Forelimb muscle (tissue), 1 donor: ENCODE measurements at regions not wholly inside any gene's neighbourhood (a gene's known extent, or its start where the extent isn't known, plus 50 kb on each side); places are given as distances from the start of the nearest gene placed in this dataset.
"Not testable (repeated sequence)": the region's sequence is repeated elsewhere in the genome, so short reads cannot be mapped to it uniquely, and the experiment has no call there.

Experiments used
- DNase-seq: peaks from one replicate; pipeline ENCODE4 v3.0.0-alpha.2; 2013; ENCODE audit warnings: low read depth

DNA sequence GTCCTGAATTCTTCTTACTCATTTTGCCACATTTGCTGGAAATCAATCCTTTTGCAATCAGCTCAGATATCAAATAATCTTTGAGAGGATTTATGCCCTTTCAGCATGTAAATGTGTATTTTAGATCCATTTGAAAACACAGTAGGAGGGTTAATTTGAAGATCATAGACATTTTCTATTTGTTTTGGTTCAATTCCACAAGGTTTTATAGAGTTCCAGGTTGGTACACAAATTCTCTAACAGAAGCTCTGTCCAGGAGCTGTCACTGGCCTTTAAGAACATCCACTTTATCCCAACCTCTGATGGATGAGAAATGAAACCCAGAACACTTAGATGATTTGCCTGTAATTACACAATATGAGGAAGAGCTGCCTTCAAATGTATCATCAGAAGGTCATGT lies 157.3 kb upstream of the CHAC2 start:
- no peak for DNase-seq

DNA sequence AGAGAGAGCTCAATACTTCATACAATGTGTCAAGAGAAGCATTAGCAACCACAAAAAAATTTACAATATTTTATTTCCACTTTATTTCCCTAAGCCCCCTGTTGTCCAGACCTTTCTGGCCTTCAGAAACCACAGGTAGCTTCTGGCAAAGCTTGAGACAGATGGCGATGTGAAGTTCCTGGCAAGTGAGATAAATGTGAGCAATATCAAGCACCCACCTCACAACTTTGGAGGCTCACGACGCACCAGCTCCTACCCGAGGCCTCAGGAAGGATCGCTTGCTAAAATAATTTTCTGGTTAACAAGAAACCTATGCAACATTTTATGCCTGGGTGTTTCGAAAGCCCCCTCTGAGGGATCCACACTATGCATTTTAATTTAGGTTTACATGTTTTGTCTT lies 158.1 kb upstream of the CHAC2 start:
- DNase-seq: no peak

DNA sequence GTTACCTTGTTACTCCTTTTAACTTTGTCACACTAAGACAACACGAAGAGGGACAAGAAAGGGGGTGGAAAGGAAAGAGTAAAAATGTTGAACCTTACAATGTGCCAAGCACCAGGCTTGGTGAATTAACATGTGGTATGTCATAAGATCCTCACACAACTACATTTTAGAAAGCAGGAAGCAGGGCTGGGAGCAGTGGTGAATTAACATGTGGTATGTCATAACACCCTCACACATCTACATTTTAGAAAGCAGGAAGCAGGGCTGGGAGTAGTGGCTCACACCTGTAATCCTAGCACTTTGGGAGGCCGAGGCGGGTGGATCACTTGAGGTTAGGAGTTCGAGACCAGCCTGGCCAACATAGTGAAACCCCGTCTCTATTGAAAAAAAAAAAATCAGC lies 159.3 kb upstream of the CHAC2 start:
- DNase-seq: no peak

DNA sequence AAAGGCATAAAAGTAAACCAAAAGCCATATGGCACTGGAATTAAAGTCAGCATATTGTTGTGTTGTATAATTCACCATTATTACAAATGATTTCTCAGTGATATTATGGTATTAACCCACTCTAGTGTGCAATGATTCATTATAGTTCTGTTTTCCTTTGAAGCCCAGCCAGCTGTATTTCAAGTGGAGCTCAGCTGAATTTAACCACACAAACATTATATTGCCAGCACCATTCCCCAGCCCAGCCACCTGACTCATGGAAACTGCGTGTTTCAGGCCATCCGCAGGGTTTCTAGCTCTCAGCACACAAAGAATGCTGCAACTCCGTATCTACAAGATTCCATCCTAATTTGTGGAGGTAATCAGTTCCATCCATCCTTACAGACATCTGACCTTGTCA lies 166.8 kb upstream of the CHAC2 start:
- DNase-seq: no peak

DNA sequence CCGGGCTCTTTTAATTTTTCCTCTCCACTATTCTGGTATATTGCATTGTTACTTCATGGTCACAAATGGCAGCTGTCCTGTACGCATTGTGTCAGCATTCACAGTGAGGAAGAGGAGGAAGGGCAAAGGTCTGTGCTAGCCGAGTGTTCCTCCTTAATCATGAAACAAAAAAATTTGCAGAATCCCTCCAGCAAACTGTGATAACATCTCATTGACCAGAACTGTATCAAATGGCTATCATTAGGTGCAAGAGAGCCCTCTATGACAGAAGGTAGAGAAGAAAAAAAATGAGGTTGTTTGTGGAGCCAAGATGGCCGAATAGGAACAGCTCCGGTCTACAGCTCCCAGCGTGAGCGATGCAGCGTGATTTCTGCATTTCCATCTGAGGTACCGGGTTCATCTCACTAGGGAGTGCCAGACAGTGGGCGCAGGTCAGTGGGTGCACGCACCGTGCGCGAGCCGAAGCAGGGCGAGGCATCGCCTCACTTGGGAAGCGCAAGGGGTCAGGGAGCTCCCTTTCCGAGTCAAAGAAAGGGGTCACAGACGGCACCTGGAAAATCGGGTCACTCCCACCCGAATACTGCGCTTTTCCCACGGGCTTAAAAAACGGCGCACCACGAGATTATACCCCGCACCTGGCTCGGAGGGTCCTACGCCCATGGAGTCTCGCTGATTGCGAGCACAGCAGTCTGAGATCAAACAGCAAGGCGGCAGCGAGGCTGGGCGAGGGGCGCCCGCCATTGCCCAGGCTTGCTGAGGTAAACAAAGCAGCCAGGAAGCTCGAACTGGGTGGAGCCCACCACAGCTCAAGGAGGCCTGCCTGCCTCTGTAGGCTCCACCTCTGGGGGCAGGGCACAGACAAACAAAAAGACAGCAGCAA lies 180.6 kb upstream of the CHAC2 start:
- DNase-seq: not testable (repeated sequence)

DNA sequence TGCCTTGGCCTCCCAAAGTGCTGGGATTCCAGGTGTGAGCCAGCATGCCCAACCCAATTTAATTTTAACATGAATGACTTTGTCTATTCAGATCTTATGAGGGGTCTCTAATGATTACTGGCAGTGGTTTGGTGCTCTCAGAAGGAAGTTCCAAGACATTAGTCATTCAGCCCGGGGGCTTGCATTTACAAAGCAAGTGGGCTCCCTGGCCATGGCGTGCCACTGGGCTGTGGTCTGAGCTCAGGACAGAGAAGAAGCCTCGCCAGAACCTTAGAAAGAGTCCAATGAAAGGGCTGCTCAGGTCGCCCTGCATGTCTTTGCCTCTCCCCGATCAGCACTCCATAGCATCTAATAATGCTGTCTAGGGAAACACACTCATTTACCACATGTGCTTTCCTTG lies 182.6 kb upstream of the CHAC2 start:
- DNase-seq: no peak

DNA sequence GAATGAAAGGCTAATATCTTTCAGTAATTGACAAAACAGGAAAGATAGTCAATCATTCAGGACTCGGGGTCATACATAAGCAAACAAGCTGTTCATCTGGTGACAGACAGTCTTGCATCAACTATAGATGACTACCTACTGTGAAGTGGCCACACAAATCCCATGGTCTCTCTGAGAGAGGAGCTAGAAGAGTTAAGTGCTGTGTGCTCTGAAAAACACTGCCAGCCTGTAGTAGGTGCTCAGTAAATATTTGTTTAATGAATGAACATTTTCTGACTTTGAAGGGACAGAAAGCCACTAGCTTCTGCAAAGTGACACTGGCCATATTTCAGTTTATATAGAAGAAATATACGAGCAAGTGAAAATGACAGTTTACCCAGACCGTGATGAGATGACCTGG lies 184.0 kb upstream of the CHAC2 start:
- no peak for DNase-seq

DNA sequence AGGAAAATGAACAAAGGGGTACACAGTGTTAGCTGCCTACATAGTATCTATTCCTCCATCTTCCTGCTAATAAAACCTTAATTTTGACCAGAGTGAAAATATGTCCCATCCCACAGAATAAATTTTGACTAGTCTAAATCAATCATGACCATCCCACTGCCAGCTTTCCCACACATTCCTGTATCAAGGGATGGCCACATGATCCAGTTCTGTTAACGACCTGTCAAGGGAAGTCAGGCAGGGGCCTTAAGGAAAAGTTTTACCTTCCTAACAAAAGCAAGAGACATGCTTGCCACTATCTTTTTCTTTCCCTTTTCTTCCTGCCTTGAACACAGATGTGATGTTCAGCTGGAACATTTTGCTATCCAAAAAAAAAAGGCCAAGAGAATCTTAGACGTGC lies 185.0 kb upstream of the CHAC2 start:
- DNase-seq: no peak

DNA sequence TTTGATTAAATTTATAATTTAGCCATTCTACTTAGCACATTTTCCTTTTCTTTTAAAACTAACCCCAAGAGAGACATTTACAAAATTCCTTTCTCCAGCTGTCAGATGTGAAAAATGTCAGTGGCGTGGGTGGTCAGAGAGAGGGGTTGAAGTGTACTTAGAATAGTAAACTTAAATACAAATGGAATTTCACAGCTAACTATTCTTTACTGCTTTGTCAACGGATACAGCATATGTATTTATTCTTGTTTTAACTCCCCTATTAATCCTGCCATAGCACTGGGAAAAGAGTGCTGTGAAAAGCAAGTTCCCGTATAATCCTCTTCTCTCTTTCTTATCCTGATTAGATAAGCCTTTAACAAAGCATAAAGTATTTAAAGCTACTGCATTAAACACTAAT lies 191.4 kb upstream of the CHAC2 start:
- no peak for DNase-seq

DNA sequence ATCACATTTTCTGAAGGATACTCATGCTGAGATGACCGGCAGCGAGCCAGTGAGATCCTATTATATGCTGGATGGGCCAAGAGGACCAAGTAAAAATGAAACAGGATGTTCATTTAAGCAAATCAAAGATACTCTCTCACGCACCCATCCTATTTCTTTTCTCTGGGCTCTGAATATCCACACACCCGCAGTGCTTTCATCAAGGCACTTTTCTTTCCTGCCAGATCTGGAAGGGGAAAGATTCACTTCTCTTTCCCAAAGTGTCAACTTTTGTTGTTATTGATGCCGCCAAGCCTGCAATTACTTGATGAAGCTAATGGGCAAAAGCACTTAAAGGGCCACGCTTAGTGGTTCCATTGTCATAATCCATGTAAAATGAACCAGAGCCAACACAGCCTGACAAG lies 191.9 kb upstream of the CHAC2 start:
- DNase-seq: no peak

DNA sequence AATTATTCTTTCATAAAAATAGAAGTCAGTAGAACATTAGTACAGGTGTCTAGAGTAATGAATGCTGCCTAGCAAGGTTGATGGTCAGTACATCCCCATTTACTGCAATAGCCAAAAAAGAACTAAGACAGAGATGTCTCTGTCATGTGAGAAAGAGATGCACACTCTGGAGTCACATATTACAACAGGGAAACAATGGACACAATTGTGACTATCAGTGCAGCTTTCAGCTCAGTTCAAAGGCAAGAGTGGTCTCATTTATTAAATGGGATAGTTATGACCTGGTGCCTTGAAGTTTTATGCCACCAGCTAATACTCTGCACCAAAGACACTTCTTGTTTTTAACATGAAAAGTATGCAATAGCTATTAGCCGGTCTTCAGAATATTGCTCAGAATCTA lies 194.9 kb upstream of the CHAC2 start:
- no peak for DNase-seq

DNA sequence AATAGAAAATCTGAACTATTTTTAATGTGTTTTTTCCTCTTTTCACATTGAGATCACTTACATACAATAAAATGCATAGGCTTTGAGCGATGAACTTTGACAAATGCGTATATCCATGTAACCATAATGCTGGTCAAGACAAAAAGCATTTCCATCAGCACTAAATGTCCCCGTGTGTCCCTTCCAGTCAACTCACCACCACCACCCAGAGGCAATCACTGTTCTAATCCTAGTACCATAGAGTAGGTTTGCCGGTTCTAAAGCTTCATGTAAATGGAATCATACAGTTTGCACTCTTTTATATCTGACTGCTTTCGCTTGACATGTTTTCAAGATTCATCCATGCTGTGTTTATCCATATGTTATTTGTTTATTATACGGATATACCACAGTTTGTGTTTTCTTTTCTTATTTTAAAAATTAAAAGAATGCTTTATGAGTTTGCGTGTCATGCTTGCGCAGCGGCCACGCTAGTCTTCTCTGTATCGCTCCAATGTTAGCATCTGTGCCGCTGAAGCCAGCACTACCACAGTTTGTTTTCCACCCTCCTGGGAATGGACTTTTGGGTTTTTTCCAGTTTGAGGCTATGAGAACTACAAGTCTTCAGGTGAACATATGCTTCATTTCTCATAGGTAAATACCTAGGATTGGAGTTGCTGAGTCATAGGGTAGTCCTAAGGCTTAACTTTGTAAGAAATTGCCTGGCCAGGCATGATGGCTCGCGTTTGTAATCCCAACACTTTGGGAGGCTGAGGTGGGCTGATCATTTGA lies 197.5 kb upstream of the CHAC2 start:
- no peak for DNase-seq

DNA sequence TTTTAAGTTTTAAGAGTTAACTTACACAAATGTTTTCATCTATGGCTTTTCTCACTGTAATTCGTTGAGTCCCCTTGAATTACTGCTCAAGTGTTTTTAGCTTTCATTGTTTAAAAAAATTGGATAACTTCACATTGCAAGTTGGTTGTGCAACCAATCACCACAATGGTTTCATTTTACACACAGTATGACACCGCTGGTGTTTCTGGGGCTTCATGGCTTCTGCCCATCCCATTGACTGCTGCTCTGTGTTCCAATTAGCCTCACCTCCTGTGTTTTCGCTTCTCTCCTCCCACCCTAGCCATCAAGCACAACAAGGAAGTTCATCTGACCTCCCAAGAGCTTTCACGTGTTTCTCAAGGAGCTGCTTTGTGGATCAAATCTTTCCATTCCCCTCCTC lies 199.1 kb upstream of the CHAC2 start:
- DNase-seq: no peak

DNA sequence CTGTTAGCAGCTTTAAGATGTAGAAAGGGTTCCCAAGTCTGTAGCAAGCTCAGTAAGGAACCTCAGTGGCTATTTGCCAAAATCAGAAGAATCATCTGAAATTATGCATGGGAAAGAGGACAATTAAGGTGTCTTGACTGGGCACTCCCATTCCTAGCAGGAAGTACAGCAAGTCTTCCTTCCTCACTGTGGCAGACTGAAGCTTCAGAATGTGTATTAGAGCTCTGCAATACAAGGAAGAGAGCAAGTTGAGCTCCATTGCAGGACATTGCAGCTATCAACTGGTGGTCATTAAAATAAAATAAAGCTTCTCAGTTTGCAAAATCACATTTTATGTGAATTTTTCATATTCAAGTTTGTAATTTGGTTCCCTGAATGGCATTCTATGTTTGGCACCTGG lies 200.5 kb upstream of the CHAC2 start:
- DNase-seq: no peak

DNA sequence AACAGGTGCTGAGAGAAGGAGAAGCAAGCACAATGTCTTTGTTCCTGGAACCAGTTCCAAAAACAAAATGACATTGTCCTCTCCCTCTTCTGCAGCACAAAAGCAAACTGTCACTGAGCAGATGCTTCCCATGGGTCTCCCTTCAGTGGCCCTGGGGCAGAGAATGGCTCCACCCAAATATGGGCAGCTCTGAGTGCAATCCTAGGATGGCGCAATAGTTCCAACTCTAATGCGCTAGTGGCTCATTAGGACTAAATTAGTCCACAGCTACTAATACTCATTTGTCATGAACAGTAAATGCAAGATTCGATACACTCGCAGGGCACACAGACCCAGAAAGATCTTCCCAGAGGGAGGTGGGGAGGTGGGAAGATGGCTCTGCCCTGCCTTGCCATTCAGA lies 205.2 kb upstream of the CHAC2 start:
- no peak for DNase-seq

DNA sequence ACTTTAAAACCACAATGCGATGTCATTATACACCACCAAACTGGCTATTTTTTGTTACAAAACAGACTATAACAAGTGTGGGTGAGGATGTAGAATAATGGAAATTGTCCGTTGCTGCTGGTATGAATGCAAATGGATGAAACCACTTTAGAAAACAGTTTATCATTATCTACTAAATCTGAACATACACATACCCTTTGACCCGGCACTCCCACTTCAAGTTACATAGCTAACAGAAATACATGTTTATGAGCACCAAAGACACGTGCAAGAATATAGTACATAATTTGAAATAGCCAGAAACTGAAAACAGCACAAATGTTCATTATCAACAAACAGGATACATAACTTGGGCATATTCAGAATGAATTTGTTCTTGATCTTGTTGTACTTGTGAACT lies 206.4 kb upstream of the CHAC2 start:
- DNase-seq: no peak

DNA sequence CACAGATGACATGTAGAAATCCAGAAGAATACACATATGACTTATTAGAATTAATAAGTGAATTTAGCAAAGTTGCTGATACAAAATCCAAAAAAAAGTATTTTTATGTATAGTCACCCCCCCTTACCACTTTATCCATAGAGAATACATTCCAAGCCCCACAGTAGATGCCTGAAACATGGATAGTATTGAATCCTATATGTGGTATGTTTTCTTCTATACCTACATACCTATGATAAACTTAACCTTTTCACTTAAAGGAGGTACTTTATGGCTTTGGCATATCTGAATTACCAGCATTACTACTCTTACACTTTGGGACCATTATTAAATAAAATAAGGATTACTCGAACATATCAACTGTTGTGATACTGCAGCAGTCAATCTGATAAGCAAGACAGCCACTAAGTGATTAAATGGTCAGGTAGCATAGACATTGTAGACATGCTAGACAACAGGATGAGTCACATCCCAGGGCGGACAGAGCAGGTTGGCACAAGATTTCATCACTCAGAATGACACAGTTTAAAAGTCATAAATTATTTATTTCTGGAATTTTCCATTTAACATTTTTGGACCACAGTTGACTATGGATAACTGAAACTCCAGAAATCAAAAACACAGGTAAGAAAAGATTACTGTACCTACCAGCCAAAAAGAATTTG lies 208.2 kb upstream of the CHAC2 start:
- DNase-seq: no peak

DNA sequence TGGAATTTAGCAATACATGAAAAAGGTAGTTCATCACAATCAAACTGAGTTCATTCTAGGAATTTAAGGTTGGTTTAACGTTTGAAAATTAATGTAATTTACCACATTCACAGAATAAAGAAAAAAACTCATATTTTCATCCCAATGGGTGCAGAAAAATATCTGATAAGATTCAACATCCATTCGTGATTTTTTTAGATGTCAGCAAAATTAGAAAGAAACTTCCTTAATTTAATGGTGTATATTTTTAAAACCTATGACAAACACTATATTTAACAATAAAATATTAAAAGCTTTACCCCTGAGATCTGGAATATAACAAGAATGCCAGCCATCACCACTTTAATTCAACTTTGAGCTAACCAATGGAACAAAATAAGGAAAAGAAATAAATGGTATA lies 208.7 kb upstream of the CHAC2 start:
- DNase-seq: no peak

DNA sequence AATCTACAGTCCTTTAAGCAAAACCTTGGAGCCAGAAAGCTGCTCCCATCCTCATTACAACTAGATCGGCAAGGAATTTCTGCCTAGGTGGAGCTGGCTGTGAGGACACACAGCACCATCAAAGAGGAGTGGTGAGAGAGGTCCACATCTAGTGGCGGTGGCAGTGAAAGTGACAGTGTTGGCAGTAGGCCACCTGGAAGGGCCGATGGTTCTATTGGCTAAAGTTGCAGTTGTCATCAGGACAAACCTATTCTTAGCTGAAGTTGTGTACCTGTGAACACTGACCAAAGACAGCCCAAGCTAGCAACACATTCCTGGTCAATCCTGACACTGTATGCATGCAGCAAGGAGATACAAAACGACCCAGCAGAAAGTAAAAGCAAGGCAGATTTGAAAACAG lies 218.1 kb upstream of the CHAC2 start:
- no peak for DNase-seq

DNA sequence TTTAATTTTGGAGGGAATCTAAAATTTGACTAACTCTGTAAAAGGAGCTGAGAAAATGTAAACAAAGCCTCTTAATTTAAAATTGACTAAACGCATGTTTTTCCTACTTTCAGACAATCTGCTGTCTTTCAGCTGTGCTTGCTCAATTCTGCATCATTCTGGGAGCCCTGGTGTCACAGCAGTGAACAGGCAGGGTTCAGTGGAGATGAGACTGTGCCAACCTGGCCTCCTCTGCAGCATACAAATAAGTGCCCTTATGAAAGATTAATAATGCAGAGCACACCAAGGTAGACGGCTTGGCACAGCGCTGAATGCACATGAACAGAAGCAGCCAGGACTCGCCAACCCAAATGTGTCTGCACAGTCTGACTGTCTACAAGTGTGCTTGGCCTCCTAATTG lies 222.0 kb upstream of the CHAC2 start:
- DNase-seq: no peak

DNA sequence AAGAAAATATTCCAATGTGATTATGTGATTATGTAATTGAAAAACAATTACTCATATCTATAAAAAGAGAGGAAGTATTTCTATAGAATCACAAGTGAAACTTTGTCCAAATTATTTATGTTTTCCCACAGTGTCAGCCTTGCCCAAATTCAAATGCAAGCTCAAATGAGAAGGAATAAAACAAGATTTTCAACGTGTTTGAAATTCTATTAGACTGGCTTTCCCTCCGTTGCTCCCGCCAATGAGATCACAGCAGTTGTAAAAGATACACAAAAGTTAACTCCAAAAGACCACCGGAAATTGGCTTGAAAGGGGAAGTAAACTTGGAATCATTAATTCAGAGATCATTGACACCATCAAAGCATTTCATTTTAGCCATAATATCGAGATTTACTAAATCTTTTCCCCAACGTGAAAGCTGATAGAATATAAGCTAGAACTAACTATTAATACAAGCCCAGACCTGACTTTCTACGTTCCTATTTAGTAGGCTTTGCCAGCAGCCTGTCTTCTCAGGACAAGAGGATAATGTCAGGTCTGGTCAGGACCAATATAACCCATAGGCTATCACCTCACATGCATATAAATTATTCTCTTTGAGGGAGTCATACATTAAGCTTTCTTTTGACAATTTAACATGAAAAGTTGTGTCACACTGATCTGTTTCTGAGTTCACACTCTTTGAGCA lies 222.6 kb upstream of the CHAC2 start:
- no peak for DNase-seq

DNA sequence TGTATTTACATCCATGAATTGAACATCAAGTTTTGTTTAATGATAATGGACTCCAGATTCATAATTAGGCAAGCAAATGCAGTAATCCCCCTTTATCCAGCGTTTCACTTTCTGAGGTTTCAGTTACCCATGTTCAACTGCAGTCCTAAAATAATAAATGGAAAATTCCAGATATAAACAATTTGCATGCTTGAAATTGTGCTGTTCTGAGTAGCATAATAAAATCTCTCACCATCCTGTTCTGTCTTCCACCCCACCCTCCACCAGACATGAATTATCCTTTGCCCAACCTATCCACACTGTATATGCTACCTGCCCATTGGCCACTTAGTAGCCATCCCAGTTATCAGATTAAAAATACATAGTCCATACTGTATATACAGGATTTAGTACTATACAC lies 224.5 kb upstream of the CHAC2 start:
- DNase-seq: no peak
